Thyroid gland (tissue), 4 donors: ENCODE measurements at regions not wholly inside any gene's neighbourhood (a gene's known extent, or its start where the extent isn't known, plus 50 kb on each side); places are given as distances from the start of the nearest gene placed in this dataset.

Experiments
- CTCF ChIP-seq, 6 experiments: fragments of 200-600 bp in 3 of 6; fragments of 450-650 bp in 3 of 6; sonication (generic) in 3 of 6; IDR thresholded peaks; one replicate each; pipeline ENCODE4 v1.5.1; 2016 to 2019; ENCODE audit warnings: antibody characterized with exemption in 6 of 6, mild to moderate bottlenecking in 2 of 6, inconsistent platforms in 1 of 6, moderate library complexity in 1 of 6
- POLR2A ChIP-seq, 2 donors: fragments of 450-650 bp; IDR thresholded peaks; one replicate each; pipeline ENCODE4 v1.6.1; 2017; ENCODE audit warnings: antibody characterized with exemption in 2 of 2, mild to moderate bottlenecking in 2 of 2, moderate library complexity in 1 of 2

DNA sequence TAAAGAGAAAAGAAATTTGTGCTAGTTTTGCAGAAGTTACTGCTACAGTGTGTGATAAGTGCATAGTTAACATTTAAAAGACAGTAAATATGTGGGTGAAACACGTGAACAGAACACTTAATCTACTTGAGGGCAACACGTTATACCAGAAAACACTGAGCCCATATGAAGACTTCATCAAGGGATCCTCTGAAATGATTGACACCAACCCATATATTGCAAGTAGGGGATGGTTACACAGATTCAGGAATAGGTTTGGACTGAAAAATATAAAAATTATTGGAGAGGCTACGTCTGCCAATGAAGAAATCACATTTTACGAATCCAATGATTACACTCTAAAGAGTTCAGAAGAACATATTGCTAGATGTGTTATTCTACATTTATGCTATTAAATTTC lies 185.6 kb downstream of the GPX5 start:
- TF ChIP-seq CTCF (IDR thresholded peaks at IDR 0.05) (no peak), POLR2A (IDR thresholded peaks at IDR 0.05) (no peak)
